ENCODE measurements at regions not wholly inside any gene's neighbourhood (a gene's known extent, or its start where the extent isn't known, plus 50 kb on each side); places are given as distances from the start of the nearest gene placed in this dataset.

DNA sequence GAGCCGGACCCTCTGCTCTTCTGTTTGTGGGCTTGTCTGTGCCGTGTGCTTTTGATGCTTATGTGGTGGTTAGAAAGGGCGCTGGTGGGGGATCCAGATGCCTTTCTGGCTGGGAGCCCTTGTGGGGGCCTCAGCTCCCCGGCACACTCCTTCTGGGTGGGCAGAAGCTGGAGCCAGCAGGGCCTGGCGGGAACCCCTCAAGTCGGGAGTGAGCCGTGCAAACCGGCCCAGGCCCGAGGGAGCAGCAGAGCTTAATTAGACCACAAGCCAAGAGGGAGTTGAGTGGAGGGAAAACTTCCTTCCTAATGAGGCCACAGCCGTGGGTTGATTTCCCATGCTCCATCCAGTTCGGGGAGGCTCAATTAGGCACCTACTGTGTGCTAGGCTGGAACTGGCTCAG is 76.0 kb upstream of the RNU6ATAC start:
- H3K27ac ChIP-seq: no peak overlapping the region
- no peak for TF ChIP-seq POLR2A (IDR thresholded peaks at IDR 0.05)
- TF ChIP-seq, protein P1, sequence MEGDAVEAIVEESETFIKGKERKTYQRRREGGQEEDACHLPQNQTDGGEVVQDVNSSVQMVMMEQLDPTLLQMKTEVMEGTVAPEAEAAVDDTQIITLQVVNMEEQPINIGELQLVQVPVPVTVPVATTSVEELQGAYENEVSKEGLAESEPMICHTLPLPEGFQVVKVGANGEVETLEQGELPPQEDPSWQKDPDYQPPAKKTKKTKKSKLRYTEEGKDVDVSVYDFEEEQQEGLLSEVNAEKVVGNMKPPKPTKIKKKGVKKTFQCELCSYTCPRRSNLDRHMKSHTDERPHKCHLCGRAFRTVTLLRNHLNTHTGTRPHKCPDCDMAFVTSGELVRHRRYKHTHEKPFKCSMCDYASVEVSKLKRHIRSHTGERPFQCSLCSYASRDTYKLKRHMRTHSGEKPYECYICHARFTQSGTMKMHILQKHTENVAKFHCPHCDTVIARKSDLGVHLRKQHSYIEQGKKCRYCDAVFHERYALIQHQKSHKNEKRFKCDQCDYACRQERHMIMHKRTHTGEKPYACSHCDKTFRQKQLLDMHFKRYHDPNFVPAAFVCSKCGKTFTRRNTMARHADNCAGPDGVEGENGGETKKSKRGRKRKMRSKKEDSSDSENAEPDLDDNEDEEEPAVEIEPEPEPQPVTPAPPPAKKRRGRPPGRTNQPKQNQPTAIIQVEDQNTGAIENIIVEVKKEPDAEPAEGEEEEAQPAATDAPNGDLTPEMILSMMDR (IDR thresholded peaks at IDR 0.05): no peak
- H3K4me1 ChIP-seq: peaks cover 0 to 13% of the 10 kb centered on the region in 2 donors
- no peaks in the 10 kb centered on the region for H3K36me3 ChIP-seq
- intact Hi-C loops (cut with DNase I): no loop called here
- no peak for DNase-seq
- WGBS, 2 donors: 47 to 48% methylated on average over 8 to 11 of the region's 11 CpGs
- H3K4me3 ChIP-seq (replicated peaks in 1 of 3): no peak overlapping the region
- no peaks in the 10 kb centered on the region for H3K27me3 ChIP-seq
- no peaks in the 10 kb centered on the region for H3K9me3 ChIP-seq

DNA sequence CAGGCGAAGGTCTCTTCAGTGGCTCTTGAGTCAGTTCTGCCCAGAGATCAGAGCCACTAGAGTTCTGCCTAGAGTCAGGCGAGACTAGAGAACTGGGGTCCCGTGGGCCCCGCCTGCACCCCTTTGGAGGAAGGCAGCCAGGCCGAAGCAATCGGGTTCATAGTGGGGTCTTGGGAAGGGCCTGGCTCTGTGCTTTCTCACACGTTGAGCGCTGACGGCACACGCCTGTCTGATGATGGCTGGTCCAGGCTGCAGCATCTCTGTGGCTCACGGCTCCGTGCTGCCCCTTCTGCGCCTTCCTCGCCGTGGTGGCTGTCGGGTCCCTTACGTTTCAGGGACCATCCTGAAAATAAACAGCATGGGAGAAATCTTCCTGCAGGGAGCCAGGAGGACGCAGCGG is 78.3 kb upstream of the RNU6ATAC start:
- Histone ChIP-seq H3K27ac (no peak overlapping the region), H3K4me1 (no peaks in the 10 kb centered on the region), H3K4me3 (replicated peaks in 1 of 3) (no peak overlapping the region), H3K9me3 (no peaks in the 10 kb centered on the region), H3K36me3 (no peaks in the 10 kb centered on the region), H3K27me3 (no peaks in the 10 kb centered on the region)
- intact Hi-C loops (cut with DNase I): no loop called here
- no peak for DNase-seq
- TF ChIP-seq, protein P1 (IDR thresholded peaks at IDR 0.05): no peak
- no peak for TF ChIP-seq POLR2A (IDR thresholded peaks at IDR 0.05)
- 64 to 80% methylated on average over 10 to 19 of the region's 19 CpGs for WGBS, 2 donors

DNA sequence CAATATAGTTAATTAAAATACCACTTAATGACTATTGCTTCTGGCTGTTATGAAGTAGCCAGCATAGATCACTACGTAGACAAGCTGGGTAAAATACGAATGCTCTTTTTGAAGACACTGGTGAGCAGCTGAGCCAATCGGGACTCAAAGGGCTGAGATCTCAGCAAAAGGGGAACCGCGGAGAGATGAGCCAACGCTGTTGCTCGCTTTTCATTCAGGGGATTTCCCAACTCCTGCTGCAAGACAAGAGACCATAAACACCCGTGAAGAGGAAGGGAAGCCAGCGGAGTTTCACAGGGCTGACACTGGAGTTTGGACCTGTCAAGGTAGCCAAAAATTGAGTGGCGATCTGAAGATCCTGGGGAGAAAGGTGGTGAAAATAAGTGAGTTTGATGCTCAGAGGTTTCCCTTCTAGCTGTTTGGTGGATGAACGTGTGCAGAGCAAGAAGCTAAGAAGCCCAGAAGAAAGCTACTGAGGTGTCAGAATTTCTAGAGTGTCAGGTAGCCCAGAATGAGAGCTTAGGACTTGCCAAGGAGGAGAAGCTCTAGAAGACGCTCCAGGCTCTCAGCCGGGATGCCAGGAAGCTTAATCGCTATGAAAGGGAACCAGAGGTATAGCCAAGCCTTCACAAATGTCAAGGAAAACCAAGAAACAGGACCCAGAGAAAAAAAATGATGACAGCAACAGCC is 79.6 kb upstream of the RNU6ATAC start:
- Histone ChIP-seq H3K27ac (no peak overlapping the region), H3K4me3 (replicated peaks in 1 of 3) (no peak overlapping the region), H3K27me3 (no peaks in the 10 kb centered on the region), H3K9me3 (no peaks in the 10 kb centered on the region), H3K4me1 (no peaks in the 10 kb centered on the region), H3K36me3 (no peaks in the 10 kb centered on the region)
- DNase-seq: no peak
- intact Hi-C loops (cut with DNase I): no loop called here
- TF ChIP-seq, protein P1 (IDR thresholded peaks at IDR 0.05): no peak
- TF ChIP-seq POLR2A (IDR thresholded peaks at IDR 0.05): no peak
- WGBS, 2 donors: 51 to 65% methylated on average over 14 of the region's 14 CpGs

DNA sequence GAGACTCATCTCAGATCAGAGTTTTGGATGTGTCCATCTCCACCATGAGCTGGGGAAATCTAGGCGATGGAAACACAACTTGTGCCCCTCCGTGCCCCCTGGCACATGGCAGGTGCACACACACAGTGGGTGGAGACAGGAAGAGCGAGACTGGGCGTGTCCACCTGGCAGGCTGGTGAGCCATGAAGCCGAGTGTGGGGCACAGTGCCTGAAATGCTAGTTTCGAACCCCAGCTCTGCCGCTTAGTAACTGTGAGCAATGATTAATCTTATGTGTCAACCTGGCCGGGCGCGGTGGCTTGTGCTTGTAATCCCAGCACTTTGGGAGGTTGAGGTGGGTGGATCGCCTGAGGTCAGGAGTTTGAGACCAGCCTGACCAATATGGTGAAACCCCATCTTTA is 80.8 kb upstream of the RNU6ATAC start:
- no peak for TF ChIP-seq POLR2A (IDR thresholded peaks at IDR 0.05)
- TF ChIP-seq, protein P1 (IDR thresholded peaks at IDR 0.05): no peak
- Histone ChIP-seq H3K27me3 (no peaks in the 10 kb centered on the region), H3K4me1 (no peaks in the 10 kb centered on the region)

DNA sequence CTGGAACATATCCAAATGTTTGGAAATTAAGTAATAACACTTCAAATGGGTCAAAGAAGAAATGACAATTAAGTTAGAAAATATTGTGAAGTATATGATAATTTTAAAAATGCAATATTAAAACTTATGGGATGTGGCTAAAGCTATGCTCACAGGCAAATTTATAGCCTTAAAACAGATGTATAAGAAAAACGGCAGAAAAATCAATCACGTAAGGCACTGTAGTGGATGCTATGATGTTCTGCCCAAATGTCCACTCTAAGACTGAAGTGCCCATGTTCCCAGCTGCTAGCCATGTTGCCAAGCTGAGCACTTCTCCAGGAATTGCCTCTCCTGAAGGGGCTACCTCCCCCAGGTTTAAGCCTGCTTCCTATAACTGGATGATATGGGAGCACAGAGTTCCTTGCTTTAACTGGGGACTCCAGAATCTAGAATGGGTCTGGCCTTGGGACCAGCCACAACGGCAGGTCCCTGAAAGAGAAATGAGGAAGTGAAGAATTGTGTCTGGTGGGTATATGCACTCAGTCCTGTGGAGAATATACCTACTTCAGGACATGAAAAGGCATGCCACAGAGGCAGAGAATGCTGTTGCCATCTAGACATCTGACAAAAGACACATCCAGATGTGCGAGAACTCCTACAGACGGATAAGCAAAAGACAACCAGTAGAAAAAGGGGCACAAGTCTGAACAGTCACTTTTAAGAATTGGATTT is 78.2 kb upstream of the RXRA start:
- intact Hi-C loops (cut with DNase I): no loop called here
- no peak for DNase-seq
- WGBS, 2 donors: 94 to 96% methylated on average over 5 of the region's 5 CpGs
- Histone ChIP-seq H3K27ac (no peak overlapping the region), H3K27me3 (no peaks in the 10 kb centered on the region), H3K9me3 (no peaks in the 10 kb centered on the region), H3K4me1 (no peaks in the 10 kb centered on the region), H3K4me3 (replicated peaks in 1 of 3) (no peak overlapping the region), H3K36me3 (no peaks in the 10 kb centered on the region)
- no peak for TF ChIP-seq POLR2A (IDR thresholded peaks at IDR 0.05)
- TF ChIP-seq, protein P1 (IDR thresholded peaks at IDR 0.05): no peak

More for the DNA sequence above, 80.8 kb upstream of the RNU6ATAC start:
- Histone ChIP-seq H3K27ac (no peak overlapping the region), H3K9me3 (no peaks in the 10 kb centered on the region), H3K4me3 (replicated peaks in 1 of 3) (no peak overlapping the region), H3K36me3 (no peaks in the 10 kb centered on the region)
- intact Hi-C loops (cut with DNase I): no loop called here
- WGBS, 2 donors: 92% methylated on average over 11 of the region's 11 CpGs
- no peak for DNase-seq

Data from thyroid gland (tissue), 4 donors.